Activated CD8-positive, alpha-beta T cell treated with anti-CD3 and anti-CD28 coated beads, Interleukin-2, amount 10 ng/mL, durations not matched to agents 7 days and 5 days (primary cell): ENCODE measurements at regions not wholly inside any gene's neighbourhood (a gene's known extent, or its start where the extent isn't known, plus 50 kb on each side); places are given as distances from the start of the nearest gene placed in this dataset.

Experiments
- ATAC-seq: fragments of 150-1000 bp; cut with Tn5 transposase; one replicate; pipeline ENCODE4 v1.10.0; 2021; ENCODE audit warnings: moderate library complexity
- CTCF ChIA-PET: fragments of 350-600 bp; sonication (Branson Sonifier 250); formaldehyde crosslinking; loops from one replicate; lab custom pipeline; 2021; ENCODE audit warnings: antibody characterized with exemption; lab: Charles Lee
- POLR2A ChIA-PET: fragments of 350-600 bp; sonication (Branson Sonifier 250); formaldehyde crosslinking; loops from one replicate; lab custom pipeline; 2021; ENCODE audit warnings: antibody characterized with exemption; lab: Charles Lee
- DNase-seq: peaks from one replicate; pipeline ENCODE4 v3.0.0-alpha.2; 2020
- H3K27ac Mint-ChIP-seq: one replicate; pipeline ENCODE4 v1.8.0; 2021; ENCODE audit warnings: mild to moderate bottlenecking, mixed read lengths
- H3K27me3 Mint-ChIP-seq: one replicate; pipeline ENCODE4 v1.8.0; 2021; ENCODE audit warnings: low read depth, mixed read lengths
- H3K36me3 Mint-ChIP-seq: one replicate; pipeline ENCODE4 v1.8.0; 2021; ENCODE audit warnings: low read depth, mixed read lengths
- H3K4me1 Mint-ChIP-seq: one replicate; pipeline ENCODE4 v1.8.0; 2021; ENCODE audit warnings: low read depth, mixed read lengths
- H3K4me3 Mint-ChIP-seq: one replicate; pipeline ENCODE4 v1.8.0; 2021; ENCODE audit warnings: mild to moderate bottlenecking, mixed read lengths
- H3K9me3 Mint-ChIP-seq: one replicate; pipeline ENCODE4 v1.8.0; 2022; ENCODE audit warnings: mixed read lengths; ENCODE audit not compliant: insufficient read depth

DNA sequence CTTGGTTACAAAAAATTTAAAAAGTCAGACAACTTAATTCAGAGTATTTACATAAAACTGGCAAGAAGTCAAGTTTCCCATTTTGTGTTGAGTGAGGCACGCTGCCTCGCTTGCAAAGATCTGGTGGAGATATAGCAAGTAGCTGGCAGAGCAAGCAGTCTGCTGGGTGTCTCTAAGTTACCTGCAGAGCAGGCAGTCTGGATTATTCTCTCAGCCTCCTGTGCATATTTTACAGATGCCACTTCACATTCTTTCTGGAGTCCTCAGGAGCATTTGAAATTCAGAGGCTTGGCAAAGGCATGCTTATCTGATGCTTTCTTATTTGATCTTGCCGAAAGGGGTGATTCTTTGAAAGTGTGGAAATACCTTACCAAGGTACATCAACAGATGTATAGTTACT, 640.4 kb upstream of the ADGRL4 start:
- Mint-ChIP-seq H3K36me3 (no peaks in the 10 kb centered on the region), H3K4me1 (no peaks in the 10 kb centered on the region), H3K27ac (no peak overlapping the region), H3K4me3 (no peak overlapping the region), H3K9me3 (peaks cover 20% of the 10 kb centered on the region), H3K27me3 (no peaks in the 10 kb centered on the region)
- no peak for ATAC-seq
- DNase-seq: no peak
- CTCF ChIA-PET: no interaction called here
- POLR2A ChIA-PET: no interaction called here

DNA sequence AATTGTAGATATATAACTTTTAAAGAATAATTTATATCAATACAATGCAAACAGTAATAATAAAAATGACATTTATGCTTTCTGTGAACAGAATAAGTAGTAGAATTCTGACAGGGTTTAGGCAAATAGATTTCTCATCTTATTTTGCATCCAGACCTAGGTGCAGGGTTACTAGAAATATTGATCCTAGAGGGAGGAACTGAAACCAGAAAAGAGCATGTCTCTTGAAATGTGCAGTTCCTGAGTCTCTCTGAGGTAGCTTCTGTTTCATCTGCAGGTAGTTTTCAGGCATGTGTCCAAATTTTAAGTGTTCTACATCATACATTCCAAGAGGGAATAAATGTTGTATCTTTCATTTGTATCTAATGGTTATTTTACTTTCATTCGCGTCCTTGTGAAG, 631.9 kb upstream of the ADGRL4 start:
- CTCF ChIA-PET: no interaction called here
- POLR2A ChIA-PET: no interaction called here
- Mint-ChIP-seq H3K27me3 (no peaks in the 10 kb centered on the region), H3K27ac (no peak overlapping the region), H3K4me1 (no peaks in the 10 kb centered on the region), H3K36me3 (no peaks in the 10 kb centered on the region), H3K4me3 (no peak overlapping the region), H3K9me3 (no peaks in the 10 kb centered on the region)
- no peak for ATAC-seq
- no peak for DNase-seq

DNA sequence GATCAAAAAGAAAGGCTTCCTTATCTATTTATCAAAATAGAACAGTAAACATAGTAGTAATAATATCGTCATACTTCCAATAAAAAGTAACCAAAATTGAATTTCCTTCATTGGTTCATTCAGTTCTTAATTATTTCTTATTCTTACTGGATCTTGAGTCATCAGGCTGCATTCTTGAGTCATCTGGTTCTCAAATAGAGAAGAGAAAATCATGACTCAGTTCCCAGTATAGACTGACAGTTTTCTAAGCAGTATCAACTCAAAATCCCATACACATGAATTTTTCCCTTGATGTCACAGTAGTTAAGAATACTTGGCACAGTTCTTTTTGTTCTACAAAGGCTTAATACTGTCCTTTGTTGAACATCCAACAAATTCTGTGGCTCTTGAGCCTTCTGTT, 626.9 kb upstream of the ADGRL4 start:
- POLR2A ChIA-PET: no interaction called here
- no peak for ATAC-seq

DNA sequence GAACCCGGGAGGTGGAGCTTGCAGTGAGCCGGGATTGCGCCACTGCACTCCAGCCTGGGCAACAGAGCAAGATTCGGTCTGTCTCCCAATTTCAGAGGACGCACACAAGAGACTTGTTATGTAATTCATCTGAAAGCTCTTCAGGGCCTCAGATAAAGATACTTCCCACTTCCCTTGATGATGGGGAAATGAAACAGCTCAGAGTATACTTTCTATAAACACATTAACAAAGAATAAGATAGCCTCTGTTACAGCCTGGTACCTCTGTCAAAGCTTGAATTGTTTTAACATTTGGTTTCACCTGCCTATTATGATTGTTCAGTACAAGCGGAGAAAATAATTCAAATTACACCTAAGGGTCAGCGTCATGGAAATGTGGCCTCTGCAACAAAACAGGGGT, 622.9 kb upstream of the ADGRL4 start:
- no peak for ATAC-seq
- H3K27me3 Mint-ChIP-seq: no peaks in the 10 kb centered on the region
- H3K36me3 Mint-ChIP-seq: no peaks in the 10 kb centered on the region
- ChIA-PET CTCF (no interaction called here), POLR2A (no interaction called here)
- H3K4me3 Mint-ChIP-seq: no peak overlapping the region
- DNase-seq: no peak
- peaks cover 6% of the 10 kb centered on the region for H3K9me3 Mint-ChIP-seq
- no peak overlapping the region for H3K27ac Mint-ChIP-seq
- no peaks in the 10 kb centered on the region for H3K4me1 Mint-ChIP-seq

More for the DNA sequence above, 626.9 kb upstream of the ADGRL4 start:
- H3K9me3 Mint-ChIP-seq: no peaks in the 10 kb centered on the region
- no peaks in the 10 kb centered on the region for H3K4me1 Mint-ChIP-seq
- H3K4me3 Mint-ChIP-seq: no peak overlapping the region
- CTCF ChIA-PET: interaction anchor here (0.8 kb wide), 1 partner anchor 10 kb away, joined by 3 read pairs; no protein-coding TSS in a partner anchor
- H3K36me3 Mint-ChIP-seq: no peaks in the 10 kb centered on the region
- no peak overlapping the region for H3K27ac Mint-ChIP-seq
- H3K27me3 Mint-ChIP-seq: no peaks in the 10 kb centered on the region
- DNase-seq: no peak

DNA sequence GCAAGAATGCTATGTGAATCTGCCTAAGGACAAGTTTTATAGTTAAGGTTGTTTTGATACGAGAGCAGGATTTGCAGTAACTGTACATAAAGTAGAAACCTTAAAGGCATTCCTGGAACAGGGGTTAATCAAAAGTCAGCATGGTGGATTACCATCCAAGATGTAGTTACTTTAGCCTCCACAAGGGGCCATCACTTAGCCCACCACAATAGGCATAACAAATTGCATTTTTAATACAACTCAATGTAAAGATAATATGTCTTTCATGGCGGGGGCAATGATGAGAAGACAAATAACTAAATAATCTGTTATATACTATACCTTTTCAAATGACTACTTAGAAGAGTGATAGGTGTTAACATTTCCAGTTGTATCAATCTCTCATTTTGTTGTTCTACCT, 611.2 kb upstream of the ADGRL4 start:
- no peak overlapping the region for H3K4me3 Mint-ChIP-seq
- no peaks in the 10 kb centered on the region for H3K4me1 Mint-ChIP-seq
- H3K27ac Mint-ChIP-seq: no peak overlapping the region
- CTCF ChIA-PET: no interaction called here
- ATAC-seq (no peak), DNase-seq (no peak)
- H3K9me3 Mint-ChIP-seq: peaks cover 10% of the 10 kb centered on the region
- POLR2A ChIA-PET: no interaction called here
- H3K36me3 Mint-ChIP-seq: no peaks in the 10 kb centered on the region
- H3K27me3 Mint-ChIP-seq: no peaks in the 10 kb centered on the region

DNA sequence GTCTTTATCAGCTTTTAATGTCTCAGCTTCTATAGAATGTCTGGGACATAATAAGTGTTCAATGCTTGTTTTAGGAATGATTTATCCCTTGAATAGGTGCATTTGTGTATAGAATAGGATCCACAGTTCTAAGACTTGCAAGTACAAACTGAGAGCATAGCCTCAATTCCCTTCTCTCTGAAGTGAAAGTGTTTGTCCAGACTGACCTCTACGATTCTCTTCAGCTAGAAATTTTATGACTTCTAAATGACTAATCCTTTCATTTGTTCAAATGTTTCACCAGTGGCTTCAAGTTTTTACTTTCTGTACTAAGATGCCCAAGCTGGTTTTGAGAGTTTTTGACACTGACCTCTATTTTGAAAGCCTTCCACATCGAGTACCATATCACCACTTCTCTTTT, 608.2 kb upstream of the ADGRL4 start:
- ChIA-PET POLR2A (no interaction called here), CTCF (no interaction called here)
- ATAC-seq (no peak), DNase-seq (no peak)
- Mint-ChIP-seq H3K4me3 (no peak overlapping the region), H3K36me3 (no peaks in the 10 kb centered on the region), H3K27ac (no peak overlapping the region), H3K4me1 (no peaks in the 10 kb centered on the region), H3K9me3 (peaks cover 10% of the 10 kb centered on the region), H3K27me3 (no peaks in the 10 kb centered on the region)

DNA sequence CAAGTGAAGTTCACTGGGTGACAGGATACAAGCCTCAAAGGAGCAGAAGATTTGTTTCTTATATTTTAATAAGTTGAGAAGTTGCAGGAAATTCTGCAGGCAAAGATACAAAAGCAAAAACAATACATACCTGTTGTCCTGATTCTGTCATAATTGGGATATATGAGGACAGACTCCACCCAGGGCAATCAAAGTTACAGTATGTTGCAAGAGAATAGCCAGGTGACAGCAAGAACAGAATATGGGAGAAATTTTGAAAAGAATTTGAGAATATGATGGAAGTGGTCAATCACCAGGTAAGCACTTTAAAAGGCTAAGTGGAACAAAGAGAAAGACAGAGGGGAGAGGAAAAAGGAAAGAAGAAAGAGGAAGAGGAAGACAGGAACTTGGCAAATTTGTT, 607.6 kb upstream of the ADGRL4 start:
- Mint-ChIP-seq H3K9me3 (peaks cover 10% of the 10 kb centered on the region), H3K27me3 (no peaks in the 10 kb centered on the region), H3K4me3 (no peak overlapping the region), H3K36me3 (no peaks in the 10 kb centered on the region), H3K4me1 (no peaks in the 10 kb centered on the region), H3K27ac (no peak overlapping the region)
- ATAC-seq (no peak), DNase-seq (no peak)
- POLR2A ChIA-PET: no interaction called here
- CTCF ChIA-PET: no interaction called here

DNA sequence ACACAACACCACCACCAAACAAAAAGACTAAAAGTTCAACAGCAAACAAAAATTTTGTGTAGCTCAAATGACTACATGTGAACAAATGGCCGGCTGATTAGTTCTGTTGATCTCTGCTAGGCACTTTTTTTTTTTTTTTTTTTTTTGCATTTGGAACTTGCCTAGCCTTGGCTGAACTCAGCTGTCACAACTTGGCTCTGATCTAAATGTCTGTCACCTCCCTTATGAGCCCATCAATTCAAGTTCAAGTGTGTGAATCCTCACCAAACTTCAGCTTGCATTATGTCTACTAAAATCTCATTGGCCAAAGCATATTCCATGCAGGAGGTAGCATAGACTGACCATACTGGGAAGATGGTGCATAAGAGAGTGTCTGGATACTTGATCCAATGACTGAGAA, 606.5 kb upstream of the ADGRL4 start:
- Mint-ChIP-seq H3K36me3 (no peaks in the 10 kb centered on the region), H3K4me1 (no peaks in the 10 kb centered on the region), H3K4me3 (no peak overlapping the region), H3K27me3 (no peaks in the 10 kb centered on the region), H3K9me3 (peaks cover under 1% of the 10 kb centered on the region), H3K27ac (no peak overlapping the region)
- no peak for ATAC-seq
- ChIA-PET CTCF (no interaction called here), POLR2A (no interaction called here)
- DNase-seq: no peak

DNA sequence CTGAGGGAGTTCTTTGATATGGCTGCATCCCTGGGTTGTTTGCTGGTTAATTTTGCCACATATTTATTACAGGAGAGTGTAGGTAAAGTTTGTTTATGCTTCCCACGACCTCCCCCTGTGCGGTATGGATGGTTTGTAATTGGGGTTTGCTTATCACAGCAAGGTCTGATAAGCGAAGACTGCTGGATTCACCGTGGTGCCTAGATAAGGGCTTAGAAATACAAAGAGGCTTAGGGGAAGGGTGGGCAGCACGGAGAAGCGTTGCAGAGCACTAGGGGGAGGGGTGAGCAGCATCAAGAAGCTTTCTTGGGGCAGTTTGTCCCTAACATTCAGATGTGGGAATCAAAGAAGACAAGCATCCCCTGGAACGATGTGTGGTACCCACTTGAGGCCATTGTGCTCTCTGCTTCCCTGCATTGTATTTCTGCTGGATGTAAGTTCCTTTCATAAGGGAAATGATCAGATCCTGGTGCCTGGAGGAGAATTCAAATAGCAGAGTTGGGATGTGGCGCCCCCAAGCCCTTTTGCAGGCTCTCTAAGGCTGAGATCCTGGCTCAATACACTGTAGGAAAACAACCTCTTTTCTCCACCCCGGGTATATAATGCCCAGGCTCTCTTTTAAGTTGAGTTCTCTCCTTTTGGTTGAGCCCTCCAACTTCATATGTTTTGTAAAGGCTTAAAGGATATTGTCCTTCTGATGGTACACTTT, 598.1 kb upstream of the ADGRL4 start:
- H3K36me3 Mint-ChIP-seq: no peaks in the 10 kb centered on the region
- DNase-seq: no peak
- H3K9me3 Mint-ChIP-seq: peaks cover 12% of the 10 kb centered on the region
- H3K4me1 Mint-ChIP-seq: no peaks in the 10 kb centered on the region
- no peaks in the 10 kb centered on the region for H3K27me3 Mint-ChIP-seq
- ChIA-PET POLR2A (no interaction called here), CTCF (no interaction called here)
- H3K4me3 Mint-ChIP-seq: no peak overlapping the region
- no peak overlapping the region for H3K27ac Mint-ChIP-seq
- ATAC-seq: no peak

DNA sequence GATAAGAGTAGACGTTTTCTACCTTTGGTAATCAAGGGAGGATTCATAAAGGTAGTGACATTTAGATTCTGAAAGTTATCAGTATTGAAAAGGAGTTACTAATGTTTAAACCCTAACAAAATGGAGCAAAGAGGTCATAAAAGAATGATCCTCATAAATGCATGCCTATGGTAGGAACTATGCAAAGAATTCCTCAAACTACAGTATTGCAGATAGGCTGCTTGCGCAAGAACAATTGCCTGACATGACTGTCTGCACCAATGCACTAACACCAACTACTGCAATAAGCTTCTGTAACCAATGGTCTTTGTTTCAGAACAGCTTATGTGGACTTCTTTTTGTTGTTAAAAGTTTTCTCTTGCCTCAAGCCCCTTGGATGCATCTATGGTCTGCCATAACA, 597.3 kb upstream of the ADGRL4 start:
- DNase-seq (no peak), ATAC-seq (no peak)
- CTCF ChIA-PET: no interaction called here
- Mint-ChIP-seq H3K27ac (no peak overlapping the region), H3K27me3 (no peaks in the 10 kb centered on the region), H3K36me3 (no peaks in the 10 kb centered on the region), H3K9me3 (peaks cover 12% of the 10 kb centered on the region), H3K4me1 (no peaks in the 10 kb centered on the region), H3K4me3 (no peak overlapping the region)
- POLR2A ChIA-PET: no interaction called here

DNA sequence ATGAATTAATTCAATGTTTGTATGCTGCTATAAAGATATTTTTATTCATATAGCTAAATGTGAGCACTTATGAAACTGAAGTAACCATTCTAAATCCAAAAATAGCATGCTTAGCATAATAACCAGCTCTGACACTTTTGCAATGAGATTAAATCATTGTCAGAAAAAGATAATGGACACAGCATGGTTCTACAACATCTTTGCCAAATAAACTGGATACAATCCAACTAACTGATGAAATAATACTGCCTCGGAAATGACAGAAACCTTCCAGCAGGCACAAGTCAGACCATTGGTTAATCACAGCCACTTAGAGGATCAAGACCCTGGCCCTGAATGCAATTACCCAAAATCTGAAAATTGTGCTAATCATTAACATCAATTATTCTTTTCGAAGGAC, 592.7 kb upstream of the ADGRL4 start:
- DNase-seq: no peak
- POLR2A ChIA-PET: no interaction called here
- ATAC-seq: no peak
- no peaks in the 10 kb centered on the region for H3K36me3 Mint-ChIP-seq
- H3K9me3 Mint-ChIP-seq: peaks cover 16% of the 10 kb centered on the region
- H3K27ac Mint-ChIP-seq: no peak overlapping the region
- CTCF ChIA-PET: no interaction called here
- no peaks in the 10 kb centered on the region for H3K27me3 Mint-ChIP-seq
- no peaks in the 10 kb centered on the region for H3K4me1 Mint-ChIP-seq
- no peak overlapping the region for H3K4me3 Mint-ChIP-seq

DNA sequence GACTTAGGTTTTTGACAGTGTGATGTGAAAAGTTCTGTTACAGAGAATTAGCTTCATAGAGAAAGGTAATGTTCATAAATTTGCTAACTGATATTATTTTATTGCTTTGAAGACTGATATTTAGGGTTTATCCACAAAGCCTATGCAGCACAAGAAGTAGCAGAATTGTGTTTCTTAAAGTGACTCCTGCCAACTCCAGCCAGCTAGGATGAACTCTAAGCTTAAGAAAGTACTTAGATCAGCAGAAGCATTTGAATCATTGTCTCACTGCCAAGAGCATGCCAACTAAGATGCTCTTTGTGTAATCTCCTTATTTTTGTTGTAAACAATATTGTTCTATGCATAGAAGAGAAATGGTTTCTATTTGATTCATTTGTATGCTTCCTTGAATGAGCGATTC, 589.4 kb upstream of the ADGRL4 start:
- POLR2A ChIA-PET: no interaction called here
- no peaks in the 10 kb centered on the region for H3K4me1 Mint-ChIP-seq
- no peaks in the 10 kb centered on the region for H3K36me3 Mint-ChIP-seq
- H3K4me3 Mint-ChIP-seq: no peak overlapping the region
- H3K27ac Mint-ChIP-seq: no peak overlapping the region
- no peak for ATAC-seq
- DNase-seq: no peak
- peaks cover 20% of the 10 kb centered on the region for H3K9me3 Mint-ChIP-seq
- no peaks in the 10 kb centered on the region for H3K27me3 Mint-ChIP-seq
- CTCF ChIA-PET: no interaction called here

DNA sequence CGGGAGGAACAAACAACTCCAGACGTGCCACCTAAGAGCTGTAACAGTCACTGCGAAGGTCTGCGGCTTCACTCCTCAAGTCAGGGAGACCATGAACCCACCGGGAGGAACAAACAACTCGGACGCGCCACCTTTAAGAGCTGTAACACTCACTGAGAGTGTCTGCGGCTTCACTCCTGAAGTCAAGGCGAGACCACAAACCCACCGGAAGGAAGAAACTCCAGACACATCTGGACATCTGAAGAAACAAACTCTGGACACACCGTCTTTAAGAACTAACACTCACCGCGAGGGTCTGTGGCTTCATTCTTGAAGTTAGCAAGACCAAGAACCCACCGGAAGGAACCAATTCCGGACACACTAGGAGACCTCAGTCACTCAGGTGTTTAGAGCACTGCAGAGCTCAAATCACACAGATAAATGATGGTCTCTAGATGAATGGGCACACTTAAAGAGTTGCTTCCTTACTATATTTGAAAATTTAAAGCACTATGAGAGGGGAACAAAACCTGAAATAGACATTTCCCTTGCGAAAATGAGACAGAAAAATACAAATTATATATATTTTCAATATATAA, 587.7 kb upstream of the ADGRL4 start:
- CTCF ChIA-PET: no interaction called here
- POLR2A ChIA-PET: no interaction called here
- Mint-ChIP-seq H3K4me1 (no peaks in the 10 kb centered on the region), H3K27me3 (no peaks in the 10 kb centered on the region), H3K36me3 (no peaks in the 10 kb centered on the region), H3K27ac (no peak overlapping the region), H3K4me3 (no peak overlapping the region), H3K9me3 (peaks cover 16% of the 10 kb centered on the region)
- ATAC-seq (no peak), DNase-seq (no peak)
